Hepatocyte (in vitro differentiated cells): ENCODE measurements at regions not wholly inside any gene's neighbourhood (a gene's known extent, or its start where the extent isn't known, plus 50 kb on each side); places are given as distances from the start of the nearest gene placed in this dataset.

Source experiments
- EZH2 ChIP-seq: fragments of 200-600 bp; sonication (generic); IDR thresholded peaks from 2 replicates; pipeline ENCODE4 v1.6.1; 2016; ENCODE audit warnings: antibody characterized with exemption, mild to moderate bottlenecking, borderline replicate concordance
- EZH2phosphoT487 ChIP-seq: fragments of 200-600 bp; sonication (generic); IDR thresholded peaks from one replicate; pipeline ENCODE4 v1.6.1; 2018; ENCODE audit warnings: antibody characterized with exemption, mild to moderate bottlenecking, low read depth, moderate library complexity; ENCODE audit not compliant: unreplicated experiment, severe bottlenecking
- TF ChIP-seq, protein P1 (sequence below): fragments of 200-600 bp; sonication (generic); IDR thresholded peaks from 2 replicates; pipeline ENCODE4 v1.5.1; 2016; ENCODE audit warnings: antibody characterized with exemption, mild to moderate bottlenecking; ENCODE audit not compliant: poor library complexity

GRCh38 chr6:18712595-18712994 lies 325.4 kb downstream of the RNF144B start:
- TF ChIP-seq EZH2: no peak
- TF ChIP-seq, protein P1, sequence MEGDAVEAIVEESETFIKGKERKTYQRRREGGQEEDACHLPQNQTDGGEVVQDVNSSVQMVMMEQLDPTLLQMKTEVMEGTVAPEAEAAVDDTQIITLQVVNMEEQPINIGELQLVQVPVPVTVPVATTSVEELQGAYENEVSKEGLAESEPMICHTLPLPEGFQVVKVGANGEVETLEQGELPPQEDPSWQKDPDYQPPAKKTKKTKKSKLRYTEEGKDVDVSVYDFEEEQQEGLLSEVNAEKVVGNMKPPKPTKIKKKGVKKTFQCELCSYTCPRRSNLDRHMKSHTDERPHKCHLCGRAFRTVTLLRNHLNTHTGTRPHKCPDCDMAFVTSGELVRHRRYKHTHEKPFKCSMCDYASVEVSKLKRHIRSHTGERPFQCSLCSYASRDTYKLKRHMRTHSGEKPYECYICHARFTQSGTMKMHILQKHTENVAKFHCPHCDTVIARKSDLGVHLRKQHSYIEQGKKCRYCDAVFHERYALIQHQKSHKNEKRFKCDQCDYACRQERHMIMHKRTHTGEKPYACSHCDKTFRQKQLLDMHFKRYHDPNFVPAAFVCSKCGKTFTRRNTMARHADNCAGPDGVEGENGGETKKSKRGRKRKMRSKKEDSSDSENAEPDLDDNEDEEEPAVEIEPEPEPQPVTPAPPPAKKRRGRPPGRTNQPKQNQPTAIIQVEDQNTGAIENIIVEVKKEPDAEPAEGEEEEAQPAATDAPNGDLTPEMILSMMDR: no peak
- no peak for TF ChIP-seq EZH2phosphoT487
